ENCODE measurements at regions not wholly inside any gene's neighbourhood (a gene's known extent, or its start where the extent isn't known, plus 50 kb on each side); places are given as distances from the start of the nearest gene placed in this dataset.

GRCh38 chr18:10182009-10182624, 268.3 kb downstream of the VAPA start:
- no peak for DNase-seq

GRCh38 chr18:10184776-10185175, 269.7 kb upstream of the APCDD1 start:
- no peak for DNase-seq

GRCh38 chr18:10188971-10189810, 265.2 kb upstream of the APCDD1 start:
- no peak for DNase-seq

GRCh38 chr18:10190564-10190963, 263.9 kb upstream of the APCDD1 start:
- DNase-seq = no peak

GRCh38 chr18:10193444-10193843, 261.0 kb upstream of the APCDD1 start:
- DNase-seq = no peak

GRCh38 chr18:10194592-10194991, 259.8 kb upstream of the APCDD1 start:
- DNase-seq = peak; percentile 35

GRCh38 chr18:10195529-10195928, 258.9 kb upstream of the APCDD1 start:
- DNase-seq = no peak

GRCh38 chr18:10197097-10197496, 257.3 kb upstream of the APCDD1 start:
- no peak for DNase-seq

GRCh38 chr18:10201226-10201625, 253.2 kb upstream of the APCDD1 start:
- no peak for DNase-seq

- DNase-seq = peak; percentile 23
These were observed 252.8 kb upstream of the APCDD1 start for GRCh38 chr18:10201659-10202058.

- no peak for DNase-seq
These were observed 251.6 kb upstream of the APCDD1 start for GRCh38 chr18:10202845-10203321.

GRCh38 chr18:10205151-10205550, 249.3 kb upstream of the APCDD1 start:
- DNase-seq = peak; percentile 26

- no peak for DNase-seq
These were observed 246.6 kb upstream of the APCDD1 start for GRCh38 chr18:10207682-10208345.

GRCh38 chr18:10209302-10209701, 245.1 kb upstream of the APCDD1 start:
- no peak for DNase-seq

- no peak for DNase-seq
These were observed 244.3 kb upstream of the APCDD1 start for GRCh38 chr18:10210057-10210633.

- DNase-seq = peak; percentile 61
These were observed 240.9 kb upstream of the APCDD1 start for GRCh38 chr18:10213526-10213925.

GRCh38 chr18:10215446-10215845, 239.0 kb upstream of the APCDD1 start:
- no peak for DNase-seq

GRCh38 chr18:10216791-10217190, 237.6 kb upstream of the APCDD1 start:
- no peak for DNase-seq

- no peak for DNase-seq
These were observed 237.2 kb upstream of the APCDD1 start for GRCh38 chr18:10217211-10217610.

- no peak for DNase-seq
These were observed 229.1 kb upstream of the APCDD1 start for GRCh38 chr18:10225300-10225699.

- no peak for DNase-seq
These were observed 227.5 kb upstream of the APCDD1 start for GRCh38 chr18:10226971-10227370.

- no peak for DNase-seq
These were observed 226.1 kb upstream of the APCDD1 start for GRCh38 chr18:10228326-10228725.

- no peak for DNase-seq
These were observed 225.0 kb upstream of the APCDD1 start for GRCh38 chr18:10229458-10229857.

All from RPMI8226 (cell line).